OCI-LY7 (cell line): ENCODE measurements at regions not wholly inside any gene's neighbourhood (a gene's known extent, or its start where the extent isn't known, plus 50 kb on each side); places are given as distances from the start of the nearest gene placed in this dataset.

ENCODE experiments used
- CTCF ChIP-seq: fragments of 200-600 bp; sonication (generic); conservative IDR thresholded peaks from 2 replicates; pipeline ENCODE4 v1.5.1; 2014; ENCODE audit warnings: mild to moderate bottlenecking, antibody characterized with exemption, low read length, moderate library complexity, mixed read lengths
- EZH2phosphoT487 ChIP-seq: fragments of 200-600 bp; sonication (generic); IDR thresholded peaks from 2 replicates; pipeline ENCODE4 v1.6.1; 2018; ENCODE audit warnings: low read depth, borderline replicate concordance, mild to moderate bottlenecking, mixed run types, antibody characterized with exemption, low read length, moderate library complexity, mixed read lengths

GRCh38 chr10:128981251-128981650 lies 485.8 kb upstream of the MGMT start:
- TF ChIP-seq CTCF = no peak
- no peak for TF ChIP-seq EZH2phosphoT487
